Breast epithelium (tissue), 3 donors: ENCODE measurements at regions not wholly inside any gene's neighbourhood (a gene's known extent, or its start where the extent isn't known, plus 50 kb on each side); places are given as distances from the start of the nearest gene placed in this dataset.

Source experiments
- CTCF ChIP-seq, 3 donors: fragments of 450-650 bp; IDR thresholded peaks; one replicate each; pipeline ENCODE4 v1.5.1; 2016 to 2017; ENCODE audit warnings: antibody characterized with exemption in 3 of 3, mild to moderate bottlenecking in 3 of 3, moderate library complexity in 3 of 3
- POLR2A ChIP-seq: fragments of 450-650 bp; IDR thresholded peaks from one replicate; pipeline ENCODE4 v1.6.1; 2016; ENCODE audit warnings: antibody characterized with exemption, mild to moderate bottlenecking, moderate library complexity

- no peak for TF ChIP-seq CTCF (IDR thresholded peaks at IDR 0.05)
- no peak for TF ChIP-seq POLR2A
These were observed 126.6 kb upstream of the PDE1A start for GRCh38 chr2:182553483-182553882.
